HG03460 (cell line): ENCODE measurements at regions not wholly inside any gene's neighbourhood (a gene's known extent, or its start where the extent isn't known, plus 50 kb on each side); places are given as distances from the start of the nearest gene placed in this dataset.

Experiments used
- ATAC-seq: cut with Tn5 transposase; IDR thresholded peaks from one replicate; pipeline ENCODE4 v1.9.1; 2021; ENCODE audit not compliant: unreplicated experiment

- ATAC-seq: no peak
Measured at GRCh38 chr22:19574247-19574646, 50.0 kb upstream of the CLDN5 start.

- ATAC-seq: no peak
Measured at GRCh38 chr22:19576460-19577421, 52.5 kb upstream of the CLDN5 start.

GRCh38 chr22:19577422-19577966 is 53.3 kb upstream of the CLDN5 start:
- no peak for ATAC-seq

DNA sequence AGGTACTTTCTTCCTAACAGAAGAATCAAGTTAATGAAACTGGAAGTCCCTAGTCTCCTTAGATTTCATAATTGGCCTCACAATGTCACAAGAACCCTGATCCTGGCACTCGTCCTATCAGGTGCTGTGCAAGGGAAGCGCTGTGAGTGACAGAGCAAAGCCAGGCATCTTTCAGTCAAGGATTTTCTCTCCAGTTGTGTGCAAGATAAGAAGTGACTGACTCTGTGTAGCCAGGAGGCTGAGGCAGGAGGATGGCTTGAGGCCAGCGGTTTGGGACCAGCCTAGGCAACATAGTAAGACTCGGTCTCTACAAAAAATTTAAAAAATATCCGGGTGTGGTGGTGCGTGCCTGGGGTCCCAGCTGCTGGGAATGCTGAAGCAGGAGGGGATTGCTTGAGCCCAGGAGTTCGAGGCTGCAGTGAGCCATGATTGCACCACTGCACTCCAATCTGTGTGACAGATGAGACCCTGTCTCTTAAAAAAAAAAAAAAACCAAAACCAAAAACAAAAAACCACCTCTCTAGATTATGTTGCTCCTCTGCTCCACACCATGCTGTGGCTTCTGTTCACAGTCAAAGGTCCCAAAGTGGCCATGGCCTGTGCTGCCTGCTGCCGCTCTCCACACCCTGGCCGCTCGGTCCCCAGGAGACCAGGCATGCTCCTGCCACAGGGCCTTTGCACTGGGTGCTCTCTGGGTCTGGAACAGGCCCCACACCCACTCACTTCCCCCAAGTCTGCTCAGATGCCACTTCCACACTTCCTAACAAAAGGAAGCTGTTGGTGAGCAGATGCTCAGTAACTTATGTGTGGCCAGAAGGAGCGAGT is 54.2 kb upstream of the CLDN5 start:
- ATAC-seq: no peak

DNA sequence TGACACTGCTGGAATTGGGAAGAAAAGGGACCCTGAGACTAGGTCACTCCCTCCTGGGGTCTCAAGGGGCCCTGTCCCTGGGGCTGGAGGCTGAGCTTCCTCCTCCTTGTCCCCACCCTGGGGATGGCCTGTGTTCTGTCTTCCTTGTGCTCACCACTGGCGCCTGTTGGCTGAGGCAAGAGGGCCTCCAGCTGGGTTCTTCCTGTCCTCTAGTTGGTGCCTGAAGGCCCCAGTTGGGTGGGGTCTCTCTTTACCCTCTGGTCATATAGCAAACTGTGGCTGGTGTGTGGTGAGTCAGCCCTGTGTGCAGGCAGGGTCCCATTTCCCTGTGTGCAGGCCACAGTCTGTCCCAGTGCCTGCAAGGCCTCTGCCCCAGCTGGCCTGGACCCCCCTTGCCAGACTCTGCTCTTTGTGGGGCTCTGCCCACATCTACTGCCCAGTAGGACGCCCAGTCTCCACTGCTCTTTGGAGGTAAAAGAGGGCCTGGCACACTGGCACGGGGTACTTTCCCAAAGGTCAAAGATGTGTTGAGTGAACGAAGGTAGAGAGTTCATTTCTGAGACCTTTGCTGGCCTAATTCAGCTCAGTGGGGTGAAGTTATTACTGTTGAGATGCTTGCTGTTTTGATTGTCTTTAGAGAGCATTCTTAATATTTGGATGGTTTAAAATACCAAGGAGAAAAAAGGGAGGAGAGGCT is 55.1 kb upstream of the CLDN5 start:
- ATAC-seq: no peak

DNA sequence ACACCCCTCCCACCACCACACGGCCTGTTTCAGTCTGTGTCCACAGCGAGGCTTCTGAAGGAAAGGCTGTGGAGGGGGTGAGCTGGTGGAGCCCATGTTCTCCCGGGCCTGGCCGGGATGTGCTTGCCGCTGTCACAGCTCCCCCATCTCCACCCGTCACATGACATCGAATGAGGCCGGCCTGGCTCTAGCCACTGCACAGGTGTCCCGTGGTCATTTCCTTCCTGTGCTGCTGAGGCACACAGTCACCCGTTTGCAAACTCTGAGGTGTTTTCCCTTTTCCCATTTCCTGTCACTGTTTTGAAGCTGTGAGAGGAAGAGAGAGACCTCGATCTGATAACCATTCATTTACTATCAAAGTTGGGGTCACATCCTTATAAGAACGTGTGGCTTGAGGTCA is 55.7 kb upstream of the CLDN5 start:
- ATAC-seq: no peak

DNA sequence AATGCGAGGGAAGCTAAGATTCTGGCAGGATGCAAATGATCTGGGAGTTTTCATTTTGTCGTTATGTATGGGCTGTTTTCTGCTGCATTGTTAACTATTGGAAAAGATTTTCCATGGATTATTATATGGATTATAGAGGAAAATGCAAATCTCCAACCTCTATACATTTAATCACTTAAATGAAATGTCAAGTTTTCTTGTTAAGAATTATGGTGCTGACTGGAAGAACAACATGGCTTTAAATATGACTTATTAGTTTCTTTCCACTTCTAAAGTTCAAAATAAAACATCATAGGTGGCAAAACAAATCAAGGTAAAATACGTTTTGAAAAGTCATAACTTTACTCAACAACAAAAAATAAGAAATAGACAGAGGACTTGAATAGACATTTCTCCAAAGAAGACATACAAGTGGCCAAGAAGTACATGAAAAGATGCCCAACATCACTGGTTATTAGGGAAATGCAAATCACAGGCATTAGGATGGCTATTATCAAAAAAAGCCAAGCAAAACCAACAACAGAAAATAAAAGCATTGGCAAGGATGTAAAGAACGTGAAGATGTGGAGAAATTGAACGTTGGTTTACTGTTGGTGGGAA is 56.2 kb upstream of the CLDN5 start:
- ATAC-seq: no peak

DNA sequence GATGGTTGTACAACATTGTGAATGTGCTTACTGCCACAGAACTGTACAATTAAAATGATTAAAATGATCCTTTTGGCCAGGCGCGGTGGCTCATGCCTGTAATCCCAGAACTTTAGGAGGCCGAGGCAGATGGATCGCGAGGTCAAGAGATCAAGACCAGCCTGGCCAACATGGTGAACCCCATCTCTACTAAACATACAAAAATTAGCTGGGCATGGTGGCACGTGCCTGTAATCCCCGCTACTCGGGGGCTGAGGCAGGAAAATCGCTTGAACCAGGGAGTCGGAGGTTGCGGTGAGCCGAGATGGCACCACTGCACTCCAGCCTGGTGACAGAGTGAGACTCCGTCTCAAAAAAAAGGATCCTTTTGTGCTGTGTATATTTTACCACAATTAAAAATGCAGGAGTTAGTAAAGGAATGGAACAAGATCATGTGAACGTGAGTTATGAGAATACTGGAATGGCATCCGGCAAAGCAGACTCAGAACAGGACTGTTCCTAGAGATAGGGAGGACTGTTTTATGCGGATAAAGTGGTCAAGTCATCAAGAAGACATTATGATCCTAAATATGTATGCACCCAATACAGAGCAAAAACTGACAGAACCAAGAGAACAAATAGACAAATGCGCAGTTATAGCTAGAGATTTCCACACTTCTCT is 58.0 kb upstream of the CLDN5 start:
- no peak for ATAC-seq

DNA sequence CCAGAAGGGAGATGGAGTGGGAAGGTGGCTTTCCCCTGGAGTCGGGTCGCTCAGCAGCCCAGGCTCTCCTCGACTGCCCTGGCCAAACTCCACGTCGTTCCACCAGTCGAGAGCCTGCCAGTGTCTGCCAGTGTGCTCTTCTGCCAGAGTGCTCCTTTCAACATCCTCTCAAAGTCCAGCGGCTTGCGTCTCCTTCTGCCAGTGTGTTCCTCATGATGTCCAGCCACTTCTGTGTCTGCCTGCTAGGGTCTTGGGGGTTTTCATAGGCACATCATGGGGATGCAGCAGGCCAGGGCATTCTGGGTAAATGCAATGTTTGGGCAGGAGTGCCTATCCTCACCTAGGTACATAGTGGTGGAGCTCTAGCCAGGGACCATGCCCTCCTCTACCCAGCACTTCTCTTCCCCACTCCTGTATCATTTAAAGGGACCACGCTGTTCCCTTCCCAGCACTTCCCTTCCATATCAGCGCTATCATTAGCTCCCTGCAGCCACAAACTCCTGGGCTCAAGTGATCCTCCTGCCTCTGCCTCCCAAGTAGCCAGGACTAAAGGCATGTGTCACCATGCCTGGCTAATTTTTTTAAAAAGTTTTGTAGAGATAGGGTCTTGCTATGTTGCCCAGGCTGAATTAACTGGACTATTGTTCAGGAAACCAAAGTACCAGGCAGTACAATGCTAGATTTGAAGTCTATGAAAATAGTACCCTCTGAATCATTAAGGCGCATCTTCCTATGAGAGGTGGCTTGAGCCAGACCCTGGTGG is 62.9 kb upstream of the CLDN5 start:
- no peak for ATAC-seq

DNA sequence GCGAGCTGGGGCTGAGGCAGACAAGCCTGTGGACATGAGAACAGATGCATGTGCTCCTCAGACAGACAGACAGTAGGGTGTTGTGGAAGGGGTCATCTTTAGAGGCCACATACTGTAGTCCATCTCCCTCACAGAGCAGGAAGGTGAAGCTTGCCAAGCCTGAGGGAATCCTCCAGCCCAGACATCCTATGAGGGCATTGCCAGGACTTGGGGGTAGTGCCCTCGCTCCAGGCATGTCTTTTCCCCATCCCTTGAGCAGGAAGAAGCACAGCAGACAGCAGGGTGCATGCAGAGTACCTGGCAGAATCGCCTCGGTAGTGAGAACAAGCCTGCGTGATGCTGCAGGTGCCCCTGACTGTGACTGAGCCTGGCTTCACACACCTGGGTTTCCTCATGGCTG is 66.5 kb upstream of the CLDN5 start:
- no peak for ATAC-seq

- ATAC-seq: no peak
Measured at GRCh38 chr22:19591568-19591967, 67.4 kb upstream of the CLDN5 start.

GRCh38 chr22:19592464-19592863 is 68.3 kb upstream of the CLDN5 start:
- ATAC-seq: no peak

DNA sequence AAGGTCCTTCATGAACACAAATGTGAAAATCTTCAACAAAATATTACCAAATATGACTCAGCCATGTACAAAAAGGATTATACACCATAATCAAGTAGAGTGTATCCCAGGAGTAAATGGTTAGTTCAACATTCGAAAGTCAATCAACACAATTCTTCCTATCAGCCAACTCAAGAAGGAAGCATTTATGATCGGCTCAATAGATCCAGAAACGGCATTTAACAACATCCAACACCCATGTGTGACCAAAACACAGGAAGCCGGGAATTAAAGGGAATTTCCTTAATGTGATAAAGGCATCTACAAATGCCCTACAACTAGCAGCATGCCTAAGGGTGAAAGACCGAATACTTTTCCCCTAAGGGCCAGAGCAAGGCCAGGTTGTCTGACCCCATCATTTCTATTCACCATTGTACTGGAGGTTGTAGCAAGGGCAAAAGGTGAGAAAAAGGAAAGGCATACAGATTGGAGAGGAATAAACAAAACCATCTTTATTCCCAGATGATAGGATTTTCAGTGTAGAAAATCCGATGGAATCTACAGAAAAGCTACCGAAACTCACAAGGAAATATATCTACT is 69.9 kb upstream of the CLDN5 start:
- ATAC-seq: no peak

DNA sequence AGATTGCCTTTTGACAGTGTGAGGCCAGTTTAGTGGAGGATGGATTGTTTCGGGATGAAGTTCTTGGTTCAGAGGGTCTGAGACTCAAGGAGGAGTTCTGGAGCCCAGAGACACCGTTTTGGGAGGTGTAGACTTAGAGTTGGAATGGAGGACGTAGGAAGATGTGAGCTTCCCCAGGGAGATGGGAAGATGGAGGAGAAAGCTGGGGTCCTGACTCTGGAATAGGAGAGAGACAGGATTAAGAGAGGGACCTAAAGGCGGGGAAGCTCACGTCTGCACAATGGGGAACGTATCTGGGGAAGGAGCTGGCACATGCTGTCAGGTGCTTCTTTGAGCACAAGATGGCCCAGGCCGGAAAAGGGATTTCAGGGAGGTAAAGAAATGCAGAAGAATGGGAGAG is 71.3 kb upstream of the CLDN5 start:
- ATAC-seq: no peak

- ATAC-seq: no peak
Measured at GRCh38 chr22:19596680-19597398, 72.6 kb upstream of the CLDN5 start.

GRCh38 chr22:19597399-19597735 is 73.2 kb upstream of the CLDN5 start:
- no peak for ATAC-seq

DNA sequence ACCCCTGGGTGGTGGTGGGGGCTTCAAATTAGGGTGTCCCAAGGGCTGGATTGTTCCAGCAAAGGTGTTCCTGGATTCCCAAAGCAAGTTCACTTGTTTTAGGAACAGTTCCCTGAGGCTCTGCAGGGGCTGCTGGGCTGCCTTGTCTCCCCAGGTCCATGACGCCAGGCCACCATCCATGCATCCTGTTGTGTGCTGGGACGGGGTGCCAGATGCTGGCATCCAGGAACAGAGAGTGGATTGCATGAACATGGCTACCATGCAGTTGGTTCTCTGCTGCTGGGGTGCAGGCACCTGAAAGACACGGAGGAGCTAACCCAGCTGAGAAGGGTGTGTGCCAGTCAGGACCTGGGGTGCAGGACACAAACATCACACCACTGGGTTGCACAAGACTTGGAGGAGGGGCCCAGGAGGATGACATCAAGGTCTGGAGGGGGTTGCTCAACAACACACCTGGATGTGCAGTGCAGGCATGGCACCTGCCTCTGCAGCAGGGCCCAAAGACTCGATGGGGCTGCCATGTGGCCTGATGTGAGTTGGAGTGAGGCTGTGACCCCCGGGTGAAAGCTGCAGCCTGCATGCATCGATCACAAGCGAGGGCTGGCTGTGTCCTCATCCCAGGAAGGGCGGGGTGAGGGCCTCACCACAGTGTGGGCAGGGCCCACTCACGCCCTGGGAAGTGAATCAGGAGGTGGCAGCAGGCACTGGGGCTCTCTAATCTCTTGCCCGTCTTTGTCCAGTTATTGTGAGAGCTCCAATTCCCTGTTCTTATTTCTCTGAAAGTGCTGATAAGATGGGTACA is 74.0 kb upstream of the CLDN5 start:
- ATAC-seq: no peak

GRCh38 chr22:19599004-19599403 is 74.8 kb upstream of the CLDN5 start:
- no peak for ATAC-seq
